Neuronal stem cell (in vitro differentiated cells): ENCODE measurements at regions not wholly inside any gene's neighbourhood (a gene's known extent, or its start where the extent isn't known, plus 50 kb on each side); places are given as distances from the start of the nearest gene placed in this dataset.

Experiments
- DNase-seq: peaks from one replicate; pipeline ENCODE4 v3.0.0-alpha.2; 2013; ENCODE audit warnings: low spot score
- H2AFZ ChIP-seq: one replicate; pipeline ENCODE4 v1.6.1; 2013; ENCODE audit warnings: mild to moderate bottlenecking, low read length, inconsistent platforms
- H2AK5ac ChIP-seq: 2 replicates; pipeline ENCODE4 v1.6.1; 2013; ENCODE audit warnings: low read depth, mild to moderate bottlenecking, inconsistent platforms, low read length, moderate library complexity, mixed read lengths
- H2BK120ac ChIP-seq: 2 replicates; pipeline ENCODE4 v1.6.1; 2013; ENCODE audit warnings: low read depth, mild to moderate bottlenecking, inconsistent platforms, low read length, moderate library complexity, mixed read lengths
- H2BK12ac ChIP-seq: one replicate; pipeline ENCODE4 v1.6.1; 2013; ENCODE audit warnings: low read length, inconsistent platforms
- H2BK15ac ChIP-seq: 2 replicates; pipeline ENCODE4 v1.6.1; 2013; ENCODE audit warnings: mild to moderate bottlenecking, low read length, inconsistent platforms, mixed read lengths
- H2BK5ac ChIP-seq: one replicate; pipeline ENCODE4 v1.6.1; 2013; ENCODE audit warnings: inconsistent platforms, mild to moderate bottlenecking, low read length, moderate library complexity
- H3K14ac ChIP-seq: one replicate; pipeline ENCODE4 v1.6.1; 2013; ENCODE audit warnings: low read length, inconsistent platforms
- H3K18ac ChIP-seq: 2 replicates; pipeline ENCODE4 v1.6.1; 2013; ENCODE audit warnings: low read length, inconsistent platforms
- H3K23ac ChIP-seq: 2 replicates; pipeline ENCODE4 v1.6.1; 2013; ENCODE audit warnings: low read depth, mild to moderate bottlenecking, mixed read lengths, low read length, inconsistent platforms; ENCODE audit not compliant: poor library complexity
- H3K27ac ChIP-seq: replicated peaks from 3 replicates; pipeline ENCODE4 v1.5.1; 2013; ENCODE audit warnings: low read length, inconsistent platforms
- H3K27me3 ChIP-seq, 3 experiments: 2 replicates each; pipeline ENCODE4 v1.6.1; 2013; ENCODE audit warnings: low read length in 3 of 3, mild to moderate bottlenecking in 2 of 3, inconsistent platforms in 1 of 3, low read depth in 1 of 3, mixed read lengths in 1 of 3, moderate library complexity in 1 of 3; ENCODE audit not compliant: control insufficient read depth in 3 of 3, insufficient read depth in 3 of 3
- H3K36me3 ChIP-seq, 2 donors: replicated peaks in 1 of 2; 2 replicates each; pipeline ENCODE4 v1.6.1; 2013; ENCODE audit warnings: low read length in 2 of 2; ENCODE audit not compliant: control insufficient read depth in 2 of 2, insufficient read depth in 2 of 2
- H3K4ac ChIP-seq: 2 replicates; pipeline ENCODE4 v1.6.1; 2013; ENCODE audit warnings: inconsistent platforms, mild to moderate bottlenecking, low read length, moderate library complexity
- H3K4me1 ChIP-seq, 2 donors: 1 replicate in 1 of 2; 2 replicates in 1 of 2; pipeline ENCODE4 v1.6.1; 2013; ENCODE audit warnings: low read length in 2 of 2, low read depth in 1 of 2; ENCODE audit not compliant: control insufficient read depth in 2 of 2, insufficient read depth in 1 of 2
- H3K4me2 ChIP-seq: one replicate; pipeline ENCODE4 v1.6.1; 2013; ENCODE audit warnings: mild to moderate bottlenecking, low read length, inconsistent platforms; ENCODE audit not compliant: insufficient read depth, poor library complexity, severe bottlenecking
- H3K4me3 ChIP-seq, 2 donors: 2 replicates each; pipeline ENCODE4 v1.5.1; 2013; ENCODE audit warnings: low read length in 2 of 2, mild to moderate bottlenecking in 2 of 2, inconsistent platforms in 1 of 2, moderate library complexity in 1 of 2
- H3K79me1 ChIP-seq: one replicate; pipeline ENCODE4 v1.6.1; 2013; ENCODE audit warnings: low read depth, mild to moderate bottlenecking, inconsistent platforms, low read length, moderate library complexity
- H3K9ac ChIP-seq: one replicate; pipeline ENCODE4 v1.6.1; 2013; ENCODE audit warnings: mild to moderate bottlenecking, low read depth, low read length, inconsistent platforms; ENCODE audit not compliant: poor library complexity
- H3K9me3 ChIP-seq, 2 donors: replicated peaks in 1 of 2; 2 replicates each; pipeline versions ENCODE3 to v1.6.1; 2013; ENCODE audit warnings: low read length in 2 of 2, mild to moderate bottlenecking in 2 of 2, inconsistent platforms in 1 of 2, low read depth in 1 of 2, mixed read lengths in 1 of 2, moderate library complexity in 1 of 2; ENCODE audit not compliant: control insufficient read depth in 2 of 2, insufficient read depth in 1 of 2
- H4K8ac ChIP-seq: one replicate; pipeline ENCODE4 v1.6.1; 2013; ENCODE audit warnings: low read depth, mild to moderate bottlenecking, inconsistent platforms, low read length, moderate library complexity
- H4K91ac ChIP-seq: one replicate; pipeline ENCODE4 v1.6.1; 2013; ENCODE audit warnings: low read length, low read depth, mild to moderate bottlenecking, inconsistent platforms; ENCODE audit not compliant: poor library complexity
- WGBS, 2 donors: extraction: QIAGEN DNeasy Blood & Tissue Kit; methylation state at CpG; one replicate each; pipeline ENCODE4 v1.1.7; 2013; ENCODE audit warnings: missing lambda C conversion rate in 2 of 2, mixed read lengths in 1 of 2; ENCODE audit not compliant: insufficient read length in 2 of 2, insufficient replicate concordance in 1 of 2; ENCODE audit errors: extremely low coverage in 2 of 2; 5-methylcytosine and 5-hydroxymethylcytosine counted together

- Histone ChIP-seq H3K9me3 (no peaks in the 10 kb centered on the region), H2BK120ac (no peak overlapping the region), H3K27me3 (no peaks in the 10 kb centered on the region), H3K14ac (no peak overlapping the region), H3K4ac (no peak overlapping the region), H3K18ac (no peak overlapping the region), H4K8ac (no peak overlapping the region), H3K9ac (no peak overlapping the region), H3K4me2 (no peak overlapping the region), H2AK5ac (no peak overlapping the region), H2AFZ (no peak overlapping the region), H3K79me1 (no peaks in the 10 kb centered on the region), H3K23ac (no peak overlapping the region), H2BK12ac (no peak overlapping the region), H3K36me3 (no peaks in the 10 kb centered on the region), H3K4me3 (no peak overlapping the region), H2BK5ac (no peak overlapping the region), H4K91ac (no peak overlapping the region), H3K27ac (no peak overlapping the region), H3K4me1 (no peaks in the 10 kb centered on the region), H2BK15ac (no peak overlapping the region)
- DNase-seq, result no peak
Measured at GRCh38 chr5:152188251-152188650, 216.8 kb downstream of the NMUR2 start.

- Histone ChIP-seq H2AK5ac (no peak overlapping the region), H4K91ac (no peak overlapping the region), H3K9ac (no peak overlapping the region), H3K27ac (no peak overlapping the region), H2BK12ac (no peak overlapping the region), H2BK15ac (no peak overlapping the region), H2AFZ (no peak overlapping the region), H3K9me3 (no peaks in the 10 kb centered on the region), H2BK120ac (no peak overlapping the region), H3K36me3 (no peaks in the 10 kb centered on the region), H2BK5ac (no peak overlapping the region), H3K4ac (no peak overlapping the region), H3K79me1 (no peaks in the 10 kb centered on the region), H3K23ac (no peak overlapping the region), H4K8ac (no peak overlapping the region), H3K4me1 (no peaks in the 10 kb centered on the region), H3K4me2 (no peak overlapping the region), H3K18ac (no peak overlapping the region), H3K4me3 (no peak overlapping the region), H3K27me3 (no peaks in the 10 kb centered on the region), H3K14ac (no peak overlapping the region)
- DNase-seq, result no peak
Measured at GRCh38 chr5:152187668-152188067, 217.4 kb downstream of the NMUR2 start.

- H3K79me1 ChIP-seq, result no peaks in the 10 kb centered on the region
- WGBS, 2 donors, result no CpG with 5 or more reads among the region's 9 CpGs
Measured at GRCh38 chr5:152185547-152186245, 219.4 kb downstream of the NMUR2 start.

GRCh38 chr5:152184266-152184665, 220.8 kb downstream of the NMUR2 start:
- Histone ChIP-seq H3K23ac (no peak overlapping the region), H3K27me3 (no peaks in the 10 kb centered on the region), H3K9me3 (peaks cover 0 to 4% of the 10 kb centered on the region in 2 donors), H3K4ac (no peak overlapping the region), H3K4me2 (no peak overlapping the region), H3K79me1 (no peaks in the 10 kb centered on the region), H4K8ac (no peak overlapping the region), H3K36me3 (no peaks in the 10 kb centered on the region), H4K91ac (no peak overlapping the region), H2AFZ (no peak overlapping the region), H2BK12ac (no peak overlapping the region), H2BK5ac (no peak overlapping the region), H3K27ac (no peak overlapping the region), H2AK5ac (no peak overlapping the region), H3K4me1 (no peaks in the 10 kb centered on the region), H2BK15ac (no peak overlapping the region), H3K4me3 (no peak overlapping the region), H3K18ac (no peak overlapping the region), H3K9ac (no peak overlapping the region), H2BK120ac (no peak overlapping the region), H3K14ac (no peak overlapping the region)
- no peak for DNase-seq
- no CpG with 5 or more reads among the region's 2 CpGs for WGBS, 2 donors

More at GRCh38 chr5:152185547-152186245, 219.4 kb downstream of the NMUR2 start:
- no peak for DNase-seq
- H3K4me3 ChIP-seq, result no peak overlapping the region
- H3K27ac ChIP-seq, result no peak overlapping the region
- H2BK12ac ChIP-seq, result no peak overlapping the region
- H2BK5ac ChIP-seq, result no peak overlapping the region
- no peak overlapping the region for H3K4ac ChIP-seq
- H3K23ac ChIP-seq, result no peak overlapping the region
- no peaks in the 10 kb centered on the region for H3K9me3 ChIP-seq
- no peak overlapping the region for H3K14ac ChIP-seq
- no peak overlapping the region for H3K9ac ChIP-seq
- H2AFZ ChIP-seq, result no peak overlapping the region
- H4K8ac ChIP-seq, result no peak overlapping the region
- H3K36me3 ChIP-seq, result no peaks in the 10 kb centered on the region
- H3K27me3 ChIP-seq, result no peaks in the 10 kb centered on the region
- no peaks in the 10 kb centered on the region for H3K4me1 ChIP-seq
- no peak overlapping the region for H3K18ac ChIP-seq
- no peak overlapping the region for H4K91ac ChIP-seq
- no peak overlapping the region for H2AK5ac ChIP-seq
- H2BK120ac ChIP-seq, result no peak overlapping the region
- no peak overlapping the region for H3K4me2 ChIP-seq
- no peak overlapping the region for H2BK15ac ChIP-seq
